HG02970 (cell line): ENCODE measurements at regions not wholly inside any gene's neighbourhood (a gene's known extent, or its start where the extent isn't known, plus 50 kb on each side); places are given as distances from the start of the nearest gene placed in this dataset.

Source experiments
- ATAC-seq: cut with Tn5 transposase; IDR thresholded peaks from one replicate; pipeline ENCODE4 v1.9.1; 2021; ENCODE audit warnings: mild to moderate bottlenecking, moderate library complexity, moderate number of reproducible peaks; ENCODE audit not compliant: unreplicated experiment, low FRiP score

- ATAC-seq = no peak
Observed at GRCh38 chr6:40973304-40973703, 65.7 kb downstream of the UNC5CL start.

- no peak for ATAC-seq
Observed at GRCh38 chr6:40972814-40973213, 66.2 kb downstream of the UNC5CL start.

- no peak for ATAC-seq
Observed at GRCh38 chr6:40972190-40972589, 66.8 kb downstream of the UNC5CL start.

GRCh38 chr6:40968620-40969164 lies 70.3 kb downstream of the UNC5CL start:
- ATAC-seq = no peak

- no peak for ATAC-seq
Observed at GRCh38 chr6:40966860-40967259, 72.2 kb downstream of the UNC5CL start.

- ATAC-seq = no peak
Observed at GRCh38 chr6:40965046-40965445, 74.0 kb downstream of the UNC5CL start.

- no peak for ATAC-seq
Observed at GRCh38 chr6:40963019-40963418, 76.0 kb downstream of the UNC5CL start.

- no peak for ATAC-seq
Observed at GRCh38 chr6:40962241-40962640, 76.8 kb downstream of the UNC5CL start.

GRCh38 chr6:40961831-40962230 lies 77.2 kb downstream of the UNC5CL start:
- no peak for ATAC-seq

- no peak for ATAC-seq
Observed at GRCh38 chr6:40960742-40961430, 78.1 kb downstream of the UNC5CL start.

GRCh38 chr6:40959781-40960327 lies 79.2 kb downstream of the UNC5CL start:
- ATAC-seq = no peak

- no peak for ATAC-seq
Observed at GRCh38 chr6:40958738-40959137, 80.3 kb downstream of the UNC5CL start.

GRCh38 chr6:40957616-40958492 lies 81.2 kb downstream of the UNC5CL start:
- no peak for ATAC-seq

GRCh38 chr6:40956936-40957335 lies 82.1 kb downstream of the UNC5CL start:
- no peak for ATAC-seq

- no peak for ATAC-seq
Observed at GRCh38 chr6:40955178-40955545, 83.9 kb downstream of the UNC5CL start.

GRCh38 chr6:40954446-40955177 lies 84.4 kb downstream of the UNC5CL start:
- no peak for ATAC-seq

GRCh38 chr6:40953486-40953885 lies 85.5 kb downstream of the UNC5CL start:
- ATAC-seq = no peak

GRCh38 chr6:40950986-40951698 lies 87.9 kb downstream of the UNC5CL start:
- no peak for ATAC-seq

GRCh38 chr6:40948570-40948969 lies 90.5 kb downstream of the UNC5CL start:
- ATAC-seq = no peak
